ENCODE measurements at regions not wholly inside any gene's neighbourhood (a gene's known extent, or its start where the extent isn't known, plus 50 kb on each side); places are given as distances from the start of the nearest gene placed in this dataset.
"Not testable (repeated sequence)": the region's sequence is repeated elsewhere in the genome, so short reads cannot be mapped to it uniquely, and the experiment has no call there.

GRCh38 chr3:74387111-74387735 is 227.2 kb downstream of the CNTN3 start:
- H3F3A ChIP-seq (ENCODE audit: insufficient read depth, low read length), result no peaks in the 10 kb centered on the region
- no peak overlapping the region for H2AFZ ChIP-seq (ENCODE audit: low read length)
- DNase-seq, result no peak
- H3K4me1 ChIP-seq (ENCODE audit: low read length), result no peaks in the 10 kb centered on the region
- no peak for TF ChIP-seq EZH2 (optimal IDR thresholded peaks at IDR 0.05; ENCODE audit: low read depth, low read length)
- TF ChIP-seq CTCF (IDR thresholded peaks at IDR 0.05; ENCODE audit: low read length), result no peak
- TF ChIP-seq EZH2phosphoT487 (IDR thresholded peaks at IDR 0.05; ENCODE audit: low read length), result no peak
- H3K4me3 ChIP-seq (ENCODE audit: low read length), result no peak overlapping the region
- no peaks in the 10 kb centered on the region for H3K27me3 ChIP-seq (replicated peaks; ENCODE audit: insufficient read depth, low read length)
- H3K4me2 ChIP-seq (ENCODE audit: low read depth, low read length), result no peak overlapping the region
- no peaks in the 10 kb centered on the region for H3K9me2 ChIP-seq (replicated peaks; ENCODE audit: insufficient read depth, low read length)
- no peaks in the 10 kb centered on the region for H4K20me1 ChIP-seq (ENCODE audit: insufficient read depth, low read length)
- H3K36me3 ChIP-seq (replicated peaks; ENCODE audit: insufficient read depth, low read length), result no peaks in the 10 kb centered on the region
- H3K79me2 ChIP-seq (ENCODE audit: low read length), result no peaks in the 10 kb centered on the region
- no peak overlapping the region for H3K27ac ChIP-seq (ENCODE audit: low read length)
- no peaks in the 10 kb centered on the region for H3K9me3 ChIP-seq (replicated peaks; ENCODE audit: insufficient read depth, low read length)
- H3K9ac ChIP-seq (ENCODE audit: low read length), result no peak overlapping the region

- Histone ChIP-seq H3K4me1 (ENCODE audit: low read length) (no peaks in the 10 kb centered on the region), H3K9ac (ENCODE audit: low read length) (no peak overlapping the region), H3K4me2 (ENCODE audit: low read depth, low read length) (no peak overlapping the region), H3K9me2 (replicated peaks; ENCODE audit: insufficient read depth, low read length) (no peaks in the 10 kb centered on the region), H3K27me3 (replicated peaks; ENCODE audit: insufficient read depth, low read length) (no peaks in the 10 kb centered on the region), H3K27ac (ENCODE audit: low read length) (no peak overlapping the region), H4K20me1 (ENCODE audit: insufficient read depth, low read length) (no peaks in the 10 kb centered on the region), H3K4me3 (ENCODE audit: low read length) (no peak overlapping the region), H3K36me3 (replicated peaks; ENCODE audit: insufficient read depth, low read length) (no peaks in the 10 kb centered on the region), H2AFZ (ENCODE audit: low read length) (no peak overlapping the region), H3K79me2 (ENCODE audit: low read length) (no peaks in the 10 kb centered on the region), H3K9me3 (replicated peaks; ENCODE audit: insufficient read depth, low read length) (no peaks in the 10 kb centered on the region), H3F3A (ENCODE audit: insufficient read depth, low read length) (no peaks in the 10 kb centered on the region)
- TF ChIP-seq CTCF (IDR thresholded peaks at IDR 0.05; ENCODE audit: low read length), result no peak
- TF ChIP-seq EZH2 (optimal IDR thresholded peaks at IDR 0.05; ENCODE audit: low read depth, low read length), result no peak
- TF ChIP-seq EZH2phosphoT487 (IDR thresholded peaks at IDR 0.05; ENCODE audit: low read length), result no peak
- DNase-seq, result no peak
Observed at GRCh38 chr3:74384159-74384558, 230.3 kb downstream of the CNTN3 start.

GRCh38 chr3:74377669-74378068 is 236.8 kb downstream of the CNTN3 start:
- no peaks in the 10 kb centered on the region for H3K36me3 ChIP-seq (replicated peaks; ENCODE audit: insufficient read depth, low read length)
- H3K4me2 ChIP-seq (ENCODE audit: low read depth, low read length), result no peak overlapping the region
- H3K27me3 ChIP-seq (replicated peaks; ENCODE audit: insufficient read depth, low read length), result no peaks in the 10 kb centered on the region
- H4K20me1 ChIP-seq (ENCODE audit: insufficient read depth, low read length), result no peaks in the 10 kb centered on the region
- no peak overlapping the region for H3K27ac ChIP-seq (ENCODE audit: low read length)
- DNase-seq, result no peak
- H3K9me3 ChIP-seq (replicated peaks; ENCODE audit: insufficient read depth, low read length), result no peaks in the 10 kb centered on the region
- H3K4me3 ChIP-seq (ENCODE audit: low read length), result no peak overlapping the region
- no peaks in the 10 kb centered on the region for H3K79me2 ChIP-seq (ENCODE audit: low read length)
- no peaks in the 10 kb centered on the region for H3F3A ChIP-seq (ENCODE audit: insufficient read depth, low read length)
- H3K9ac ChIP-seq (ENCODE audit: low read length), result no peak overlapping the region
- TF ChIP-seq CTCF (IDR thresholded peaks at IDR 0.05; ENCODE audit: low read length) (no peak), EZH2 (optimal IDR thresholded peaks at IDR 0.05; ENCODE audit: low read depth, low read length) (no peak), EZH2phosphoT487 (IDR thresholded peaks at IDR 0.05; ENCODE audit: low read length) (no peak)
- H3K9me2 ChIP-seq (replicated peaks; ENCODE audit: insufficient read depth, low read length), result no peaks in the 10 kb centered on the region
- H3K4me1 ChIP-seq (ENCODE audit: low read length), result no peaks in the 10 kb centered on the region
- H2AFZ ChIP-seq (ENCODE audit: low read length), result no peak overlapping the region

GRCh38 chr3:74376323-74376722 is 238.1 kb downstream of the CNTN3 start:
- H3K27me3 ChIP-seq (replicated peaks; ENCODE audit: insufficient read depth, low read length); H3F3A ChIP-seq (ENCODE audit: insufficient read depth, low read length); H3K36me3 ChIP-seq (replicated peaks; ENCODE audit: insufficient read depth, low read length); H3K9me3 ChIP-seq (replicated peaks; ENCODE audit: insufficient read depth, low read length); H3K4me1 ChIP-seq (ENCODE audit: low read length); H3K27ac ChIP-seq (ENCODE audit: low read length); H3K9ac ChIP-seq (ENCODE audit: low read length); DNase-seq; H3K9me2 ChIP-seq (replicated peaks; ENCODE audit: insufficient read depth, low read length); H3K4me3 ChIP-seq (ENCODE audit: low read length); H3K79me2 ChIP-seq (ENCODE audit: low read length); H4K20me1 ChIP-seq (ENCODE audit: insufficient read depth, low read length); H2AFZ ChIP-seq (ENCODE audit: low read length); H3K4me2 ChIP-seq (ENCODE audit: low read depth, low read length): not testable (repeated sequence)
